ENCODE measurements at regions not wholly inside any gene's neighbourhood (a gene's known extent, or its start where the extent isn't known, plus 50 kb on each side); places are given as distances from the start of the nearest gene placed in this dataset.

DNA sequence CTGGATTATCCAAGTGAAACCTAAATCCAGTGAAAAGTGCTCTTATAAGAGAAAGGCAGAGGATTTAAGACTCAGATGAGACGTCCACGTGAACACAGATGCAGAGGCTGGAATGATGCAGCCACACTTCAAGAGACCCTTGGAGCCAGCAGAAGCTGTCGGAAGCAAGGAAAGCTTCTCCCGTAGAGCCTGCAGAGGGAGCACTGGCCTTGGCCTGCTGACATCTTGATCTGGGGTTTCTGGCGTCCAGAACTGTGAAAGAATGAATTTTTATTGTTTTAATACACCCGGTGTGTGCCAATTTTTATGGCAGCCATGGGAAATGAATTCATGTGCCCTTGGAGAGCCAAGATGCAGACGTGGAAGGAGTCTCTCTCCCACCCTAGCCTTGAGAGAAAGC is 407.0 kb upstream of the B3GAT1 start:
- TF ChIP-seq CTCF (IDR thresholded peaks at IDR 0.05) (peak; percentile 63), POLR2AphosphoS5 (IDR thresholded peaks at IDR 0.05; ENCODE audit: low read depth, low read length) (no peak), SIN3A (IDR thresholded peaks at IDR 0.05; ENCODE audit: borderline replicate concordance, insufficient read depth, low read depth, low read length) (no peak), TCF7L2 (IDR thresholded peaks at IDR 0.05; ENCODE audit: low read depth, low read length) (no peak)

Data from Panc1 (cell line).